Mesodermal cell (in vitro differentiated cells): ENCODE measurements at regions not wholly inside any gene's neighbourhood (a gene's known extent, or its start where the extent isn't known, plus 50 kb on each side); places are given as distances from the start of the nearest gene placed in this dataset.

Source experiments
- H3K27ac ChIP-seq: 2 replicates; pipeline ENCODE4 v1.7.0; 2013; ENCODE audit warnings: mild to moderate bottlenecking, low read depth, low read length, moderate library complexity; ENCODE audit not compliant: severe bottlenecking
- H3K36me3 ChIP-seq: 2 replicates; pipeline ENCODE4 v1.7.1; 2013; ENCODE audit warnings: mild to moderate bottlenecking, low read length, moderate library complexity; ENCODE audit not compliant: control insufficient read depth, insufficient read depth
- H3K4me1 ChIP-seq: one replicate; pipeline ENCODE4 v1.7.1; 2013; ENCODE audit warnings: mild to moderate bottlenecking, low read length; ENCODE audit not compliant: insufficient read depth, control insufficient read depth, poor library complexity, severe bottlenecking
- H3K4me3 ChIP-seq: 2 replicates; pipeline ENCODE4 v1.7.0; 2013; ENCODE audit warnings: low read length, control low read depth, mild to moderate bottlenecking; ENCODE audit not compliant: insufficient read depth, poor library complexity, severe bottlenecking; ENCODE audit errors: extremely low read depth
- H3K9me3 ChIP-seq: 2 replicates; pipeline ENCODE4 v1.7.1; 2013; ENCODE audit warnings: mild to moderate bottlenecking, low read length, moderate library complexity; ENCODE audit not compliant: control insufficient read depth
- WGBS, 2 experiments: methylation state at CpG; one replicate each; pipeline ENCODE4 v1.1.5; 2013; ENCODE audit warnings: missing lambda C conversion rate in 2 of 2; ENCODE audit not compliant: insufficient coverage in 2 of 2; 5-methylcytosine and 5-hydroxymethylcytosine counted together

- H3K36me3 ChIP-seq = no peaks in the 10 kb centered on the region
- 78 to 85% methylated on average over 8 to 12 of the region's 14 CpGs for WGBS, 2 experiments
- H3K4me1 ChIP-seq = peaks cover 15% of the 10 kb centered on the region
- no peak overlapping the region for H3K4me3 ChIP-seq
- H3K9me3 ChIP-seq = no peaks in the 10 kb centered on the region
- H3K27ac ChIP-seq = no peak overlapping the region
Observed at GRCh38 chr5:81856948-81857928, 106.3 kb upstream of the SSBP2 start.

GRCh38 chr5:81855591-81855990 is 104.7 kb upstream of the SSBP2 start:
- Histone ChIP-seq H3K9me3 (no peaks in the 10 kb centered on the region), H3K36me3 (no peaks in the 10 kb centered on the region), H3K4me3 (no peak overlapping the region), H3K27ac (no peak overlapping the region), H3K4me1 (peaks cover 22% of the 10 kb centered on the region)
- whole genome bisulfite sequencing, 2 experiments = no CpG with 5 or more reads among the region's 2 CpGs

GRCh38 chr5:81854915-81855314 is 104.0 kb upstream of the SSBP2 start:
- peaks cover 28% of the 10 kb centered on the region for H3K4me1 ChIP-seq
- H3K4me3 ChIP-seq = no peak overlapping the region
- 100% methylated on average over 1 of the region's 3 CpGs; no CpG with 5 or more reads in 1 of the 2 experiments for WGBS, 2 experiments
- H3K9me3 ChIP-seq = no peaks in the 10 kb centered on the region
- H3K27ac ChIP-seq = no peak overlapping the region
- no peaks in the 10 kb centered on the region for H3K36me3 ChIP-seq

GRCh38 chr5:81854485-81854884 is 103.6 kb upstream of the SSBP2 start:
- Histone ChIP-seq H3K4me1 (peaks cover 32% of the 10 kb centered on the region), H3K4me3 (no peak overlapping the region), H3K27ac (no peak overlapping the region), H3K36me3 (no peaks in the 10 kb centered on the region), H3K9me3 (no peaks in the 10 kb centered on the region)

GRCh38 chr5:81853030-81853357 is 102.1 kb upstream of the SSBP2 start:
- no peaks in the 10 kb centered on the region for H3K36me3 ChIP-seq
- H3K27ac ChIP-seq = peak overlapping the region; percentile 67
- peaks cover 34% of the 10 kb centered on the region for H3K4me1 ChIP-seq
- 17 to 44% methylated on average over 1 to 3 of the region's 6 CpGs for WGBS, 2 experiments
- no peaks in the 10 kb centered on the region for H3K9me3 ChIP-seq
- no peak overlapping the region for H3K4me3 ChIP-seq

DNA sequence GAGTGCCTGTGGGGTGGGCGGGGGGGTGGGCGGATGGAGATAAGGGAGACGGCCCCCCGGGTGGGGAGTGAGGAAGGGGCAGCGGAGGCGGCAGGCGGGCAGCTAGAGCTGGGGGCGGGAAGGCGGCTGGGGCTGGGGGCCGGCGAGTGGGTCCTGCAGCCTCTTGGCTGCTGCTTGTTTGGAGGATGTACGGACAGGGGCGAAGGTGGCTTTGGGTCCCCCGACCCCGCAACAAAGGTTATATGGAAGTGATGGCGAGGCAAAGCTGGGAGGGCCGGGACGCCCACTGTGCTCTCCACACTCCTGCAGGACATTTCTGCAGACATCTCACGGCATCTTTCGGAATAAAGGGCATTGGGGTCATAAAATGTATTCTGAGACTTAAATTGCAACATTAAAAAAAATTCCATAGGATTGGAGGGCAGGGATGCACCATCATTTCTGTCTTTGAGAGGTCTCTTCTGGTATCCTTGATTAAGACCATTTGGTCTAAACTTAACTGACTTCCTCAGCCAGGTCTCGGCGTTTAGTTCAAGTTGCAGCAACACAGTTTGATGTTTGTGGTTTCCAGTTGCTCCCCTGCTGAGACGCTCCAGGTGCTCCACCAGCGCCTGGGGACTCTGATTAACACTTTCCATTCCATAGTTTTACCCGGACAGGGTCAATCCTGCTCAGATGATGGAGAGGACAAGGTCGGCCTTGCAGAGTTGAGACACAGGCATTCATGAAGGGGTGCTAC is 101.6 kb upstream of the SSBP2 start:
- Histone ChIP-seq H3K9me3 (no peaks in the 10 kb centered on the region), H3K4me1 (peaks cover 33% of the 10 kb centered on the region), H3K36me3 (no peaks in the 10 kb centered on the region), H3K27ac (peak overlapping the region; percentile 67), H3K4me3 (peak overlapping the region; percentile 28)
- WGBS, 2 experiments = 1 to 6% methylated on average over 12 to 16 of the region's 26 CpGs

- WGBS, 2 experiments = 0% methylated on average over 25 of the region's 31 CpGs
Observed at GRCh38 chr5:81851481-81852178, 100.7 kb upstream of the SSBP2 start.

DNA sequence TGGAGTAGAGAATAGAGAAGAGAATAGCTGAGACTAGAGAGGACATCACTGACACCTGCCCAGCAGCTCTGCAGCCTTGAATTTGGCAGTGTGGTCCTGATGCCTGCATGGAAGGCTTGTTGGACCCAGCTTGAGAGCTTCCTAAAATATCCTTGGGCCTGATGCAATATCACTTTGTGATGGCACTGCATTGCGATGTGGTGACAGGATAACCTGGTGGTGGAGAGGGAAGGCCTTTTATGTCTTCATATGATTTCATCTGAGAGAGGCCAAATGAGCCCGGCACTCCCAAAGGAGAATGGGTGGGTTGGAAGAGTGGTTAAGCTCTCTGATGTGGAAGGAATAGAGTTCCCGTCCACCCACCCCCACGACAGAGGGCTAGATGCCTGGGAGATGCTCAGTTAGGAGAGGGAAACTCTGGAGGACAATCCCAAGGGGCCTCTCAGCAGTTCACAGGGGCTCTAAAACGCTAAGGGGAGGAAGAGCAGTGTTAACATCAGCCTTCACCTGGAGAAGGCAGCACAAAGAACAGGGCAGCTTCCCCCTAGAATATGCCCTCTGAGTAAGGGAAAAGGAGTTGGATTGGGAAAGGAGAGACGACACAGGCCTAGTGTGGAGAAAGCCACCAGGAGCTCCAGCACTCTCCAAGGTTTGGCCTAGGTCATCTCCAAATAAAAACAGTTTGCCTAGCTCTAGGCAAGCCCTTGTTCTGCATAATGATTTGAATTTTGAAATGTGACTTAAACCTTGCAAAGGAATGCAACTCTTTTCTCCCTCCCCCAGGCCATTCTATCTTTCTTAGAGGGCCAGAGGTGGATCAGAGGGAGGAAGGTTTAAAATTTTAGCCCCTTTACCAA is 99.8 kb upstream of the SSBP2 start:
- Histone ChIP-seq H3K4me1 (peaks cover 27% of the 10 kb centered on the region), H3K4me3 (peak overlapping the region; percentile 28), H3K9me3 (no peaks in the 10 kb centered on the region), H3K27ac (peak overlapping the region; percentile 98), H3K36me3 (no peaks in the 10 kb centered on the region)
- 56 to 76% methylated on average over 4 of the region's 6 CpGs for WGBS, 2 experiments

More at GRCh38 chr5:81851481-81852178, 100.7 kb upstream of the SSBP2 start:
- Histone ChIP-seq H3K4me1 (peaks cover 27% of the 10 kb centered on the region), H3K36me3 (no peaks in the 10 kb centered on the region), H3K9me3 (no peaks in the 10 kb centered on the region), H3K27ac (peak overlapping the region; percentile 98), H3K4me3 (peak overlapping the region; percentile 28)

GRCh38 chr5:81849770-81850367 is 99.0 kb upstream of the SSBP2 start:
- Histone ChIP-seq H3K4me1 (peaks cover 27% of the 10 kb centered on the region), H3K36me3 (no peaks in the 10 kb centered on the region), H3K4me3 (no peak overlapping the region), H3K27ac (peak overlapping the region; percentile 98), H3K9me3 (no peaks in the 10 kb centered on the region)
- WGBS, 2 experiments = 71 to 86% methylated on average over 3 to 4 of the region's 4 CpGs
